T follicular helper cell (primary cell): ENCODE measurements at regions not wholly inside any gene's neighbourhood (a gene's known extent, or its start where the extent isn't known, plus 50 kb on each side); places are given as distances from the start of the nearest gene placed in this dataset.

Experiments
- DNase-seq: peaks from one replicate; pipeline ENCODE4 v3.0.0-alpha.2; 2020; ENCODE audit warnings: low read depth

DNA sequence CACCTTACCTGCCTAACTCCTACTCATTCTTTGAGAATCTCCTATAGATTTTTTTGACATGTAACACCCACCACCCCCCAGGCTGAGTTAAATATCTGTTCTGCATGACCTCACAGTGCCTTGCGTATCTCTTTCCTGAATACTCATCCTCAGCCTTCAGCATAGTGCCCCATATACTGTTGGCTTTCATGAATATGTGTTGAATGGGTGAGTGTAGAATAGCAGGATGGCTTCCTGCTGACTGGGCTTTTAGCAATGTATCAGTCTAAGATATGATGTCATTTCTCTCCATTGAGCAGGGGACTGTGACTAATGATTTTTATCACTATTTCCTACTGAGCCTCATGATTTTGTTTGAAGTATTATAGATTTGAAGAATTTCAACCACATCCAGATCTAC is 361.6 kb upstream of the MARCKS start:
- DNase-seq, result no peak

DNA sequence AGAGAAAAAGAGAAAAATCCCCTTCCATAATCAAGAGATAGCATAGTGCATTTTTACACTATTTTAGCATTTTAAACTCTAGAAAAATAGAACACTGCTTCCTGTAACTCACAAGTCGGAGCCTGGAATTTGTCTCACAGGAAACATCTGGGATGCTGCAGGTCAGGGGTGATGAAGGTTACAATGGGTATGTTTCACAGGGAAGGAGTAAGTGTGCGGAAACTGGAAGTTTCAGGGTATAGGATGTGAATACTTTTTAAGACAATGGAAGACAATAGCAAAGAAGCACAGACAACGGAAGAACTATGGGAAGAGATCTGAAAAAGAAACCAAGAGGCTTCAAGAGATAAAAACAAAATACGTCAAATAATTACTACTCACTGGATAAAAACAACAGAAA is 361.0 kb upstream of the MARCKS start:
- DNase-seq, result no peak

DNA sequence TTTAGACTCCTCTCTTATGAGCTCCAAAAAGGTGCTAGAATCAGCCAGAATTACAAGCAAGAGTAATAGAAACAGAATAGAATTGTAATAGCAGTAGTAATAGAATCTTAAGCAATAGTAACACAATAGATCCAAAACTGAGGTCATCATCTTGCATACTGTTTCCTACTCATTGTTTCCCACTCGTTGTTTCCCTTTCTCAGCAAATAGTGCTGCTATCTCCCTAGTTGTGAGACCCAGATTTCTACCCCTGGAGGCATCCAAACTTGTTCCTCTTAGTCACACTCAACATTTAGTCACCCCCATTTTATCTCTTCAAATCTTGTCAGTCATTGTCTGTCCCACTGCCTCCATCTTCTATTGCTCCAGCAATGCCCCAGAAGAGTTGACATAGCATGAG is 356.9 kb upstream of the MARCKS start:
- DNase-seq, result no peak

DNA sequence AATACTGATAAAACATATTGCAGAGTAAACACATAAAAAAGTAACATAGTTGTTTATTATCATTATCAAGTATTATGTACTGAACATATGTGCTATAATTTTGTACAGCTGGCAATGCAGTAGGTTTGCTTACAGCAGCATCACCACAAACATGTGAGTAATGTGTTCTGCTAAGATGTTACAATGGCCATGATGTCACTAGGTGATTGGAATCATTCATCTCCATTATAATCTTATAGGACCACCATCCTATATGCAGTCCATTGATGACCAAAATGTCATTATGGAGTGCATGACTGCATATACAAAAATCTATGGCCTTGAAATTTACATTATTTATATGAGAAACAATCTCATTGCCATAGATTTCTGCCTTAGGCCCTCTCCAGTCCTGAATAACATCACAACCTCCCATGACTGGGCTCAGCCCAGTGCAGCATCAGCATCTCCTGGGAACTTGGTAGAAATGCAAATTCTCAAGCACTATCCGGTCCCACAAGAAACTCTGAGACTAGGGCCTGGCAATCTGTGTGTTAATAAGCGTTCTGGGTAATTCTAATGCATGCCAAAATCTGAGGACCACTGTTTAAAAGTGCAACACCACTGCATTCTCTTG is 352.0 kb upstream of the MARCKS start:
- DNase-seq, result no peak

DNA sequence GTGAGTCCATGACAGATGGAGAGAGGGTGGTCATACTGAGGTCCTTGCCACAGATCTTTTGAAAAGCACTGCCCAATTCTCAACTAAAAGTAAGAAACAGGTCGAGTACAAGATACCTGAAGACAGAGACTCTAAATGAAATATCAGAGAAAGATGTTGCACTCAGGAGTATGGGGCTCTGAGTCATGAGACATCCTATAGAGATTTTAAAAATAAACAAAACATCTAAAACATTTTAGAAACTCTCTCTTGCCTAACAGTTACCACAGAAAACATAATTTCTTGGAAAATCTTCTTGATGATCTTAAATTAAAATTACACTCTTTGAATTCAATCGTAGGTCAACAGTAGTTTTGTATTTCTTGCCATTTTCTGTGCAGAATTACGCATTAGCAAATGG is 348.9 kb upstream of the MARCKS start:
- DNase-seq, result no peak

DNA sequence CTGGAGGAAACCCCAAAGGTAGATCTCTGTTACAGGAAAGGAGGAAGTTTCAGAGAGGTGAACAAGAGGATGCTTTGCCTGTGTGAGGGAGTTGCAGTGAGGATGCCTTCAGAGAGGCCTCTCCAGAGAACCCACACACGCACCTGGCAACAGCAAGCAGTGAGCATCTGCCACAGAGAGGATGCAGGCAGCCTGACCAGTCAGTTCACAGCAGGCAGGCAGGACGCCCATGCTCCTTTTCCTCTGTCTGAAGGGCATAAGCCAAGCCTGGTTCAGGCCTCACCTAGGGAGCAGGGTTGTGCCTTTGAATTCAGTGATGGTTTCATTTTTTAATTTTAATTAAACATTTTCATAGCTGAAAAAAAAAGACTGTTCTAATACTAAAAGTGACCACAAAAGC is 346.0 kb upstream of the MARCKS start:
- no peak for DNase-seq

DNA sequence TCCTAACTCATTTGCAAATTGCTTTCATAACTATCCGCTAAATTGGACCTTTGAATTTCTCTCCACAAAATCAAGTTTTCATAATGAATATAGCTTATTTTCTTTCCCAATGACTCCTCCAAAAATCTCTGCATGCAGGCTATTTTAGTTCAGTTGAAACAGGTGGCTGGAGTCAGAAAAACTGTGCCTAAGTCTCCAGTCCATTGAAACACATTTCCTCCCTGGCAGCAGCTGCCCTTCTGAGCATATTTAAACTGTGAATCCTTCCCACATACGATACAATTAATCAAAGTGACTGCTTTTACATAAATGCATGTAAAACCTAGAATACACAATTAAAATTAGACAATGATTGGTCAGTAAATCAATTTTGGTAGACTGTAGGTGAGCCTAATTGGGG is 344.6 kb upstream of the MARCKS start:
- no peak for DNase-seq

DNA sequence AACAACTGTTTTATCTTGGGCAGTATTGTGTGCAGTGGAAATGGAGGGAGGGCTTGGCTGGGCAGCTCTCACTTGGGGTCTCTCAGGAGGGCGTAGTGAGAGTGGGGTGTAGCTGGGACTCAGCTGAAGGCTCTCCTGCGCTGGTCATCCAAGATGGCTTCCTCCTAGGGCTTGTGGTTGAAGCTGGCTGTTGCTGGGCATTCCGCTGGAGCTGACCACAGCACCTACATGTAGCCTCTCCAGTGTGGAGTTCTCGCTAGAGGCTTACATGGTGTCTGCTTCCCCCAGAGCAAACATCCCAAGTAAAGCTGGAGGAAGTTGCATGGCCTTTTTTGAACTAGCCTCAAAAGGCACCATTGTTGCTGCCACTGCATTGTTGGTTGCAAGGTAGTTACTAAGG is 344.1 kb upstream of the MARCKS start:
- DNase-seq, result no peak

DNA sequence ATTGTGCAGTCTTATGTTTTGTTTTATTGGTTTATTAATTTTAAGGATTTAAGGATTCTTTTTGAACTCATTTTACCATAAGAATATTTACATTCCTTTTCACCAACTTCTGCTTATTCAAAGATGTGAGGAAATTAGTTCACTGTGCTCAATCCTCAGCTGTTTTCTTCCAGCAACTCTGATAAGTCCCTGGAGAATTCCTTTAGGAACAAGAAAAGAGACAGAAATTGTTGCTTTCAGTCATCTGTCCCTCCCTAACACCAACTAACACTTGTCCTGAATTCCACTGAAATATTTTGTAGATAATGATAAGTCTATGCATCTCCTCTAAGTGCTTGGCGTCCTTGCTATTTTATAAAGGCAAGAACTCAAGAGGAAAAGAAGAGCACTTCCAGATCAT is 334.8 kb upstream of the MARCKS start:
- no peak for DNase-seq

DNA sequence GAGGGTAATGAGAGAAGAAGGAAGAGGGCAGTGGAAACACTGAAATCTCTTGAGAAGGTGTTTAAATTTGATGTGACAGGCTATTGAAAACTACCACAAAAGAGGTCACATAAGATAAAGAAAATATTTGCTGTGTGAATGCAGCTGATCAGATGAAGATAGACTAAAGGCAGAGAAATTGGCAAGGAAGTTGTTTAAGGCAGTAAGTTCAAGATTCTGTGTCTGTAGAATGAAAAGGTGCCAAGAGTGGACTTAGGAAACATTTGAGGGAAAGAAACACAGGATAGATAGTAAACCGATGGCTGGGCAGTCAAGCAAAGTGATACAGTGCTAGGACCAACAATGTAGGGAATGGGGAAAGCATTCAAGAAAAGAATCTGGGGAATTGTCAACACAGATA is 332.3 kb upstream of the MARCKS start:
- DNase-seq, result no peak

DNA sequence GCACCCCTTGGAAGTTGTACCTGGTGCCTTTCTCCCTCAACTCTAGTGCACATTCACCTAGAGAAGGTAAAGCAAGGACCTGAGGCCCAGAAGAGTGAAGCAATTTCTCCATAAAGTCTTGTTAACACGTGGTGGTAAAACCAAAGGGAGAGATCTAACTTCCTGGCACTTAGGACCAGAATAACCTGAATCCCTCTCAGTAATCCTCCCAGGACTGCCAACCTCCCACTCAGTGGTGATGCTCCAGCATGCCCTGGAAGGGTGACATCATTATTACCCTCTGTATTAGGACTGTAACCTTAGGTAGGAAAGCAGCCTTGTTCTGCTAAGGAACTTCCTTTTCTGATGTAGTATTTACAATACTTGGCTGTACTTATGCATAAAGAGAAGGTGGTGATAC is 330.6 kb upstream of the MARCKS start:
- DNase-seq, result no peak

DNA sequence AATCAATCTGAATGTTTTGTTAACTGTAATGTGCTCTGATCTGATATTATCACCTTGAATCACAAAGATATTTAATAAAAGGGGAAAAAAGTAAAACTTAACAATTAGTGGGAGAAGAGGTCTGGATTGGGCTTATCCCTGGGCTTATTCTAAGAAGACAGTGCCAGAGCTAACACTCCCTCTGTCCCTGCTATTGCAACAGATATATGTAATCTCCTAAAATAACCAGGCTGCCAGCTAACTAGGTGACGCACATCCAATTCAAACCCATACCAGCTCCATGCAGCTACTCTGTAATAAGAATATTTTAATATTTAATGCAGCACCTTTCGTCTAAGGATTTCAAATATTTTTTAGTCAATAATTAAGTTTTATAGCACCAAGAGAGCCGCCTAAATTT is 330.1 kb upstream of the MARCKS start:
- no peak for DNase-seq

DNA sequence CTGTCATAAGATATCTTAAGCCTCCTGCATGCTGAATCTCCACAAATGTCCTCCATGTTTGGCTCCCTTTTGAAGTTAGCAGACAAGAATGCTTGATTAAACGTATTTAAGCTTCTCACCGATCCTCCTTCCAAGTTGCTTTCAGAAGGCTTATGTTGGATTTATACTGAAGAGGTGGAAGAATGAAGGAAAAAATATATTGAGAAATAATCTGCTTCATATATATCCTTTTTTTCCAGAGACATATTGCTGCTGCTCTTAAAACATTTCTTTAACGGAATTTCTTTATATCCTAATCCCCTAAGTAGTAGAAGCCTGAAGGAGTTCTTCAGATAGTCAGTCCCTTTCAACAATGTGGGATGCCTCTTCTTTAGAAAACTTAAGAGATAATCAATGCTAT is 329.0 kb upstream of the MARCKS start:
- DNase-seq, result no peak

DNA sequence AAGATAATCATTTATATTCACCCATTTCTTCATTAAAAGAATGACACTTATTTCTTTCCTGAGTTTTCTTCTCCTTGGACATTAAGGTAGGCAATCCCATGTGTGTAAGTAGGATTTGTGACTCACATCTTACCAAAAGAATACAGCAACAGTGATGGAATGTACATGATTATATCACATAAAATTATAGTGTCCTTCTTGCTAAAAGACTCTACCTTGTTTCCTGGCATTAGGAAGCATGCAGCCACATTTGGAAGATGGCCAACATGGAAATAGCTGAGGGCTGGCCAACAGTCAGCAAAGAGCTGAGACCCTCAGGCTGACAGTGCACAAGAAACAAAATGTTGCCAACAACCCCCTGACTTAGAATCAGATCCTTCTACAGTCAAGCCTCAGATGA is 327.9 kb upstream of the MARCKS start:
- DNase-seq, result no peak

DNA sequence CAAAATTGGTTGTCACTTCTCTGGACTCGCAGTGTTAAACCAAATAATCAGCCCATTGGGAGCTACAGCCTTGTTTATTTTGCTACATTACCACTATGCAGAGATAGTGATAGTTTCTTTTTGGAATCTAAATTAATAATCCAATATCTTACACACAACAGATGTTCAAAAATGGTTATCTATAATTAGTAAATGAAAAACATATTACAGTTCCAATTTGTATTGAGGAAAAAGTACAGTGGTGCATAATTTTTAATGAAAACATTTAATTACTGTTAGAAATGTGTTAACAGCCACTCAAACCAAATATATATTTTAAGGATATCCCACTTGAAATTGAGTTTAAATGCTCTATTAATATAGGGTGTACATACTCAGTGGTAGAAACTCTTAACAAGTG is 327.3 kb upstream of the MARCKS start:
- no peak for DNase-seq

DNA sequence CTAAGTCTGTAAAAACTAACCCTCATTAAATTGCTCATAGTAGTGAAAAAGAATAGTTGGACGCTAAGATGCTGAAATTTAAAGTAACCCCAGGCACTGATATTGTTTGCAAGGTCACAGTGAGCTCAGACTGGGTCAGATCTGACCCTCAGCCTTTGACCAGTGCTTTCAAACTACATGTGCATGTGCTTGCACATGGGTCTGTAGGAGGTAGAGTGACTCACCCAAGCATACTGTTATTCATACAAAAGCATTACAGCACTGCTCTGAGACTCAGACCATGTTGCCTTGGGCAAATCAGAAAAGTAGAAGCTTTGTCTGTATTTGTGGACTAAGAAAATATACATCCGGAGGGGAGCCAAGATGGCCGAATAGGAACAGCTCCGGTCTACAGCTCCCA is 326.4 kb upstream of the MARCKS start:
- DNase-seq, result no peak

DNA sequence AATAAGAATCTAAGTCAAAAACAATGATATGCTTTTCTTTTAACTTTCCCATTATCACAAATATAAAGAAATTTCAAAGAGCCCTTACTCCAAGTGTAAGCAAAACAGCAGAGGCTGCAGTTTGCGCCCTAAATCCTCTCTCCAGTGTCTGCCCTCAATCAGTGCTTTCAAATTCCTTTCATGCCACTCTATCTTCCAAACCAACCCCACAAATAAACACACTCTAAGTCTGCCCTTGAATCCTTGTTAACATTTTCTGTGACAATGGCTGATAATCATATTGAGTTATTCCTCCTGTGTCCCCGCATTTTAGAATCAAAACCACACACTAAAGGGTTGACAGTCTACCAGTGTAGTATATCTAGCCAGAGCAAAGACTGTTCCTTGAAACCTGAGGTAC is 317.9 kb upstream of the MARCKS start:
- DNase-seq, result no peak

DNA sequence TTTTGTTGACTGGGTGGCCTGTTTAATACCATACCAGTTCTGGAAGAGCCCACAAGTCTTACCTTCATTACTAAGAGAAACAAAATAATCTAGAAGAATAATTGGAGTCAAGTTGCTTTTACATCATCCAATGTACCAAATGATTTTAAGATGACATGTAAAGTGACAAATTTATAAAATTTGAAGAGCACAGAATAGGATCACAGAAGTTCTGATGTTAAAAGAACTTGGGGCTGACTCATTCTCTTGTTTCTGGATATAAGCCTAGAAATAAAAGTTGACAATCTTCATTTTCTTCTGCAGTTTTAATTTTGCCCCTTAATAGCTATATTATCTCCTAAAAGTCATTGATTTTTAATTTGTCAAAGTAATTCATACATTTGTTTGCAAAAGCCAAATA is 317.5 kb upstream of the MARCKS start:
- DNase-seq, result no peak

DNA sequence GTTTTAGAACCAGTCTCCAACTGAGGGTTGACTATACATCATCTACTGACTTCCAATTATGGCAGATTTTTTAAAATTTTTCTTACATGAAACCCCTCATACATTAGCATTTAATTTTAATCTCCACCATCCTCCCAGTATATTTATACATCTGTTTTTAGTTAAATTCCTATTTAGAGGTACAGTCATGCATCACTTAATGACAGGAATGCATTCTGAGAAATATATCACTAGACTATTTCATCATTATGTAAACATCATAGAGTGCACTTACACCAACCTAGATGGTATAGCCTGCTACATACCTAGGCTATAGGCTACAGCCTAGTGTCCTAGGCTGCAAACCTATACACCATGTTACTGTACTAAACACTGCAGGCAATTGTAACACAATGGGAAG is 316.7 kb upstream of the MARCKS start:
- DNase-seq, result no peak

DNA sequence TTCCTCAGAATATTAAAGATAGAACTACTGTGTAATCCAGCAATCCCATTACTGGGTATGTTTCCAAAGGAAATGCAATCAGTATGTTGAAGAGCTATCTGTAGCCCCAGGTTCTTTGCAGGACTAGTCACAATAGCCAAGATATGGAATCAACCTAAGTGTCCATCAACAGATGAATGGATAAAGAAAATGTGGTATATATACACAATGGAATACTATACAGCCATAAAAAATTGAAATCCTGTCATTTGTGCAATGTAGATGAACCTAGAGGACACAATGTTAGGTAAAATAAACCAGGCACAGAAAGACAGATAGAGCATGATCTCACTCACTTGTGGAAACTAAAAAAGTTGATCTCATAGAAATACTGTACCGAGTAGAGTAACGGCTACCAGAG is 306.0 kb upstream of the MARCKS start:
- no peak for DNase-seq

DNA sequence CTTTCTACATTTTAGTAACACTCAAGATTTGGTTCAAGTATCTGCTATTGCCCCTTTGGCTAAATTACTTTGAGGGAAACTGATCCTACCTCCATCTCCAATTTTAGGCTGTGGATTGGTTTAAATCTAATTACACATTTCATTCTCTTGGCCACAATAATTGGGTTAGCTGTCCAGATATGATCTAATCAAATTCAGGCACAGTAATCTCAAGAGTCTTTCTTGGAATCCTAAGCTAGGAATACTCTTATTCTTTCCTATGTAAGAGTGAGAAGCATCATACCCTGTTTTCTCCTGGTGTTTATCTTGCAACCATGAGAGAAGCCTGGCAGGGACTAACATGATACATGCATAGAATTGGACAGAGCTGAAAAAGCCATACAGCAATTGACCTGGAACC is 300.4 kb upstream of the MARCKS start:
- no peak for DNase-seq

DNA sequence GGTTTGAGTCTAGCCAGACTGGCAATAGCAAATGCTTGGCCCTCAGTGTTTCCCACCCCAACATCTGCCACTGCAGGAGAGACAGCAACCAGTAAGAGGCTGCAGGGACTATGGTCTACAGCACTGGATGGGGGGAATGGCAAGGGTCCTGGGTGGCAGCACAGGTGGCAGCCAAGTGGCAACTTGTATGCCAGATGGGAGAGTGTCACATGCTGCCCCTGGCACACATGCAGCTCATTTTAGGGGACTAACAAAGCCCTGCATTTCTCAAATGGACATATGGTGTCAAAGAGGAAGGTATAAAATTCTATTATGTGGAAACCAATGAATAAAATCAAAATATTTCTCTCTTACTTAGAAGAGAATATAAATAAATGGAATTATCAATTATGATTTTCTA is 298.7 kb upstream of the MARCKS start:
- no peak for DNase-seq

DNA sequence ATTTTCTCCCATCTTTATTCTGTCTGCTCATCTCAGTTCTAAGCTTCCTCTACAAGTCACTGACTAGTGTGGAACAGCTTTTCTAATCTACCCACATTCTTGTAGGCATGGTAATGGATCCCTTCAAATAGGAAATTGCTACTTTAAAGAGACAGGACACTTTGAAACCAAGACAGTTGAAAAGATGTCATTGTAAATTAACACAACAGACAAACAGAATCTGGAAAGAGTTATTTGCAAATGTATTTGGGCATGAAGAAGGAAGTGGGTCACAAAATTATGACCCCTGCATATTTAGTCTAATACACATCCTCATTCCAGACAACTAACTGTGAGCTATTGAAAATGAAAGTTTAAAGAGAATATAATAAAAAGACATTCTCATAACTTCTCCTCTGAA is 298.2 kb upstream of the MARCKS start:
- DNase-seq, result no peak

DNA sequence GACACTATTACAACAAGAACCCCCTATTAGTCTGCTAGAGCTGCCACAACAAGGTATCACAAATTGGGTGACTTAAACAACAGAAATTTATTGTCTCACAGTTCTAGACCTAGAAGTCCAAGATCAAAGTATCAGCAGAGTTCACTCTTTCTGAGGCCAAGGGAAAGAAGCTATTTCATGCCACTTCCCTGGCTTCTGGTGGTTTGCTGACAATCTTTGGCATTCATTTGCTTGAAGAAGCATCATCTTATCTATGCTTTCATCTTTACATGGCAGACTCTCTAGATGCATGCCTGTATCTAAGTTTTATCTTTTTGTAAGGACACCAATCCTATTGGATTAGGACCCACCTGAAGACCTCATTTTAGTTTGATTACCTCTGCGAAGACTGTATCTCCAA is 296.8 kb upstream of the MARCKS start:
- no peak for DNase-seq

DNA sequence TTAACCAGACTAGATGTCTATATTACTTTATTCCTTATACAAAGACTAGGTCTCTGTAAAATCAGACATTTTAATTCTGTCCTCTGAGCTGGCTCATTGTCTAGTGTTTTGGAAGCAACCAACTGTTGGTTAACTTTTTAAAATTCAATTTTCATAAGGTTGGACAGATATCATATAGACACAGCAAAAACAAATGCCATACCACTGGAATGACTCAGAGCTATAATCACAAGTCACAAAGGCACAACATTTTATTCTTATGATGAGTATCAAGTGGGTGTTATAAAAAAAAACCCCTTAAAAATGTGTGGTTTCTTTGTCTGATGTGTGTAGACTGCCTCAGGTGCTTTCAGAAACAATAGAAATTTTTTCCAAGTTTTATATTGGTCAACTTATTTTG is 296.2 kb upstream of the MARCKS start:
- DNase-seq, result no peak
